ENCODE measurements at regions not wholly inside any gene's neighbourhood (a gene's known extent, or its start where the extent isn't known, plus 50 kb on each side); places are given as distances from the start of the nearest gene placed in this dataset.
A peak's percentile ranks its signal among the peaks of the same experiment; 100 is the strongest.
"Not testable (repeated sequence)": the region's sequence is repeated elsewhere in the genome, so short reads cannot be mapped to it uniquely, and the experiment has no call there.

GRCh38 chr6:50899306-50899870, 80.7 kb downstream of the TFAP2B start:
- Histone ChIP-seq H3K9ac (ENCODE audit: low read depth, low read length) (no peak overlapping the region), H3K4me1 (ENCODE audit: insufficient read depth, low read length) (no peaks in the 10 kb centered on the region), H3K36me3 (ENCODE audit: insufficient read depth, low read length) (no peaks in the 10 kb centered on the region), H3K9me3 (ENCODE audit: control insufficient read depth, insufficient read depth, low read length) (no peaks in the 10 kb centered on the region)

GRCh38 chr6:50902260-50902659, 83.6 kb downstream of the TFAP2B start:
- Histone ChIP-seq H3K36me3 (ENCODE audit: insufficient read depth, low read length) (no peaks in the 10 kb centered on the region), H3K4me1 (ENCODE audit: insufficient read depth, low read length) (no peaks in the 10 kb centered on the region), H3K9ac (ENCODE audit: low read depth, low read length) (no peak overlapping the region), H3K9me3 (ENCODE audit: control insufficient read depth, insufficient read depth, low read length) (no peaks in the 10 kb centered on the region)

GRCh38 chr6:50905297-50905696, 86.6 kb downstream of the TFAP2B start:
- Histone ChIP-seq H3K9ac (ENCODE audit: low read depth, low read length) (no peak overlapping the region), H3K9me3 (ENCODE audit: control insufficient read depth, insufficient read depth, low read length) (no peaks in the 10 kb centered on the region), H3K36me3 (ENCODE audit: insufficient read depth, low read length) (no peaks in the 10 kb centered on the region), H3K4me1 (ENCODE audit: insufficient read depth, low read length) (no peaks in the 10 kb centered on the region)

DNA sequence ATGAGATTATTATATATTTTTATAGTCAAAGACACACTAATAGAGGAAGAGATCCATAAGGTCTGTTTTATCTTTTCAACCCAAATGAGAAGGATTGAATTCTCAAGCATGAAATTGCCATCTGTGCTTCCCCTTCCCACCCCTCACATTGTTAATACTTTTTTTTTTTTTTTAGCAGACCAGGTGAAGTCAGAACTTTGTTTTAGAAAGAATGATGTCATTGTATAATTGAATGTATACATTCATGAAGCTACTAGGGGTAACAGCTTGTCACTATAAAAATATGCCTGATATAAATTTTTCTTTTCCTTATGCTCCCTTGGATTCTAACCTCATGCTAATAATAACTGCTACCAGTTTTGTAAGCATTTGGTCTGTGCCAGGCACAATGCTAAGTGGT, 88.9 kb downstream of the TFAP2B start:
- Histone ChIP-seq H3K36me3 (ENCODE audit: insufficient read depth, low read length) (no peaks in the 10 kb centered on the region), H3K9ac (ENCODE audit: low read depth, low read length) (no peak overlapping the region), H3K9me3 (ENCODE audit: control insufficient read depth, insufficient read depth, low read length) (no peaks in the 10 kb centered on the region)

GRCh38 chr6:50913105-50913770, 94.6 kb downstream of the TFAP2B start:
- Histone ChIP-seq H3K9ac (ENCODE audit: low read depth, low read length) (no peak overlapping the region), H3K36me3 (ENCODE audit: insufficient read depth, low read length) (no peaks in the 10 kb centered on the region), H3K9me3 (ENCODE audit: control insufficient read depth, insufficient read depth, low read length) (no peaks in the 10 kb centered on the region), H3K4me1 (ENCODE audit: insufficient read depth, low read length) (no peaks in the 10 kb centered on the region)

More for the DNA sequence above, 88.9 kb downstream of the TFAP2B start:
- no peaks in the 10 kb centered on the region for H3K4me1 ChIP-seq (ENCODE audit: insufficient read depth, low read length)

- not testable (repeated sequence) for H3K9ac ChIP-seq (ENCODE audit: low read depth, low read length); H3K36me3 ChIP-seq (ENCODE audit: insufficient read depth, low read length); H3K9me3 ChIP-seq (ENCODE audit: control insufficient read depth, insufficient read depth, low read length)
- H3K4me1 ChIP-seq (ENCODE audit: insufficient read depth, low read length), result peaks cover 12% of the 10 kb centered on the region
Observed at GRCh38 chr6:50921378-50921777, 102.7 kb downstream of the TFAP2B start.

GRCh38 chr6:50921968-50922367, 103.3 kb downstream of the TFAP2B start:
- H3K36me3 ChIP-seq (ENCODE audit: insufficient read depth, low read length), result no peaks in the 10 kb centered on the region
- no peak overlapping the region for H3K9ac ChIP-seq (ENCODE audit: low read depth, low read length)
- peaks cover 5% of the 10 kb centered on the region; the same call in 1 of the 2 replicates for H3K9me3 ChIP-seq (ENCODE audit: control insufficient read depth, insufficient read depth, low read length)
- peaks cover 12% of the 10 kb centered on the region for H3K4me1 ChIP-seq (ENCODE audit: insufficient read depth, low read length)

- peaks cover 12% of the 10 kb centered on the region for H3K4me1 ChIP-seq (ENCODE audit: insufficient read depth, low read length)
- H3K36me3 ChIP-seq (ENCODE audit: insufficient read depth, low read length), result no peaks in the 10 kb centered on the region
- peaks cover 5% of the 10 kb centered on the region; the same call in 1 of the 2 replicates for H3K9me3 ChIP-seq (ENCODE audit: control insufficient read depth, insufficient read depth, low read length)
- H3K9ac ChIP-seq (ENCODE audit: low read depth, low read length), result no peak overlapping the region
Observed at GRCh38 chr6:50922579-50923525, 104.2 kb downstream of the TFAP2B start.

- Histone ChIP-seq H3K4me1 (ENCODE audit: insufficient read depth, low read length) (peaks cover 18% of the 10 kb centered on the region), H3K9ac (ENCODE audit: low read depth, low read length) (no peak overlapping the region), H3K36me3 (ENCODE audit: insufficient read depth, low read length) (no peaks in the 10 kb centered on the region), H3K9me3 (ENCODE audit: control insufficient read depth, insufficient read depth, low read length) (peaks cover 5% of the 10 kb centered on the region; the same call in 1 of the 2 replicates)
Observed at GRCh38 chr6:50924758-50925157, 106.1 kb downstream of the TFAP2B start.

DNA sequence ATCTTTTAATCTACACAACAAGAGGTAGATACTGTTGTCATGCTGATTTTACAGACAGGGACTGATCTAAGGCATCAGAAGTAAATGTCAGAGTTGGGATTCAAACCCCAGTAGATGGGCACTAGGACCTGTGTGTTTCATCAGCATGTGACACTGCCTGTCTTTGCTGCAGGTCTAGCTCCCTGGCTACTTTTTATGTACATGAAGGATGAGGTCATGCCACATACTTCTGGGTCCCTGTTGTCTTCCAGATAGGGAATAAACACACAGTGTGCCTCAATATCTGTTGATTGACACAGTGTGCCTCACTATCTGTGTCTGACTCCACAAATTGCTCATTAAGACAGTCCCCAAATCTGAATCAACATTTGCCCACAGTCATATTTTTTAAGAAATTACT, 106.9 kb downstream of the TFAP2B start:
- Histone ChIP-seq H3K4me1 (ENCODE audit: insufficient read depth, low read length) (peaks cover 18% of the 10 kb centered on the region), H3K36me3 (ENCODE audit: insufficient read depth, low read length) (no peaks in the 10 kb centered on the region), H3K9ac (ENCODE audit: low read depth, low read length) (peak overlapping the region; percentile 9; the same call in 1 of the 2 replicates), H3K9me3 (ENCODE audit: control insufficient read depth, insufficient read depth, low read length) (peaks cover 5% of the 10 kb centered on the region; the same call in 1 of the 2 replicates)

GRCh38 chr6:50925981-50926380, 107.3 kb downstream of the TFAP2B start:
- Histone ChIP-seq H3K36me3 (ENCODE audit: insufficient read depth, low read length) (no peaks in the 10 kb centered on the region), H3K4me1 (ENCODE audit: insufficient read depth, low read length) (peaks cover 18% of the 10 kb centered on the region), H3K9me3 (ENCODE audit: control insufficient read depth, insufficient read depth, low read length) (peaks cover 5% of the 10 kb centered on the region; the same call in 1 of the 2 replicates), H3K9ac (ENCODE audit: low read depth, low read length) (peak overlapping the region; percentile 9; the same call in 1 of the 2 replicates)

GRCh38 chr6:50927800-50928199, 109.1 kb downstream of the TFAP2B start:
- Histone ChIP-seq H3K9me3 (ENCODE audit: control insufficient read depth, insufficient read depth, low read length) (no peaks in the 10 kb centered on the region), H3K36me3 (ENCODE audit: insufficient read depth, low read length) (no peaks in the 10 kb centered on the region), H3K4me1 (ENCODE audit: insufficient read depth, low read length) (peaks cover 18% of the 10 kb centered on the region), H3K9ac (ENCODE audit: low read depth, low read length) (no peak overlapping the region)

- Histone ChIP-seq H3K9me3 (ENCODE audit: control insufficient read depth, insufficient read depth, low read length) (no peaks in the 10 kb centered on the region), H3K9ac (ENCODE audit: low read depth, low read length) (no peak overlapping the region), H3K4me1 (ENCODE audit: insufficient read depth, low read length) (peaks cover 18% of the 10 kb centered on the region), H3K36me3 (ENCODE audit: insufficient read depth, low read length) (no peaks in the 10 kb centered on the region)
Observed at GRCh38 chr6:50929323-50929722, 110.7 kb downstream of the TFAP2B start.

DNA sequence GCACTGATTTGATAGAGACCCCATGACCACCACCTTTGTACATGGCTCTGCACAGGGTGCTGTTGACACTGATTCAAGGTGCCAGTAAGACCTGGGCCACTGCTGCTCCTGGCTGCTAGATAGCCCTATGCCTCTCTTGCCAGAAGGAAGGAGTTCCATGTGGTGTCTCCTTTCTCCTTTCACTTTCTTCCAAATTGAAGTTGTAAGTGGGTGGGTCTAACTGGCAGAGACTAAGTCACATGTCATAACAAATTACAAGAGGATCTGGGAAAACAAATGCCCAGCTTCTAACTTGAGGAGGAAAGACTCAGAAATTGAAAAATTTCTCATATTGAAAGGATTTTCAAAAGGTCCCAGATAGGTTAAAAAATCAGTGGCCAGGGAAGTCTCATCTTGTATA, 116.8 kb downstream of the TFAP2B start:
- H3K9me3 ChIP-seq (ENCODE audit: control insufficient read depth, insufficient read depth, low read length), result no peaks in the 10 kb centered on the region
- H3K9ac ChIP-seq (ENCODE audit: low read depth, low read length), result no peak overlapping the region
- H3K4me1 ChIP-seq (ENCODE audit: insufficient read depth, low read length), result no peaks in the 10 kb centered on the region
- no peaks in the 10 kb centered on the region for H3K36me3 ChIP-seq (ENCODE audit: insufficient read depth, low read length)
